Neutrophil (primary cell): ENCODE measurements at regions not wholly inside any gene's neighbourhood (a gene's known extent, or its start where the extent isn't known, plus 50 kb on each side); places are given as distances from the start of the nearest gene placed in this dataset.

Experiments
- H3K27ac ChIP-seq: fragments of 200-600 bp; sonication (generic); 2 replicates; pipeline ENCODE4 v1.5.1; 2016; ENCODE audit warnings: mild to moderate bottlenecking, moderate library complexity
- H3K27me3 ChIP-seq: fragments of 200-600 bp; sonication (generic); 2 replicates; pipeline ENCODE4 v1.6.0; 2016; ENCODE audit warnings: mild to moderate bottlenecking
- H3K36me3 ChIP-seq: fragments of 200-600 bp; sonication (generic); 2 replicates; pipeline ENCODE4 v1.5.1; 2017
- H3K4me1 ChIP-seq, 2 experiments: fragments of 200-600 bp in 1 of 2; sonication (generic) in 1 of 2; 1 replicate in 1 of 2; 2 replicates in 1 of 2; pipeline versions ENCODE4 v1.5.1 to v1.6.1; 2013 to 2016; ENCODE audit warnings: low read depth in 1 of 2, low read length in 1 of 2, mild to moderate bottlenecking in 1 of 2, moderate library complexity in 1 of 2; ENCODE audit not compliant: control insufficient read depth in 1 of 2, insufficient read depth in 1 of 2
- H3K4me3 ChIP-seq, 2 experiments: fragments of 200-600 bp in 1 of 2; sonication (generic) in 1 of 2; 1 replicate in 1 of 2; 2 replicates in 1 of 2; pipeline ENCODE4 v1.5.1; 2013 to 2016; ENCODE audit warnings: low read depth in 1 of 2, low read length in 1 of 2, mild to moderate bottlenecking in 1 of 2, moderate library complexity in 1 of 2
- H3K9me3 ChIP-seq: fragments of 200-600 bp; sonication (generic); 2 replicates; pipeline ENCODE4 v1.5.1; 2016
- TF ChIP-seq, protein P1 (sequence below): fragments of 200-600 bp; sonication (generic); IDR thresholded peaks from 2 replicates; pipeline ENCODE4 v1.5.1; 2016; ENCODE audit warnings: antibody characterized with exemption

DNA sequence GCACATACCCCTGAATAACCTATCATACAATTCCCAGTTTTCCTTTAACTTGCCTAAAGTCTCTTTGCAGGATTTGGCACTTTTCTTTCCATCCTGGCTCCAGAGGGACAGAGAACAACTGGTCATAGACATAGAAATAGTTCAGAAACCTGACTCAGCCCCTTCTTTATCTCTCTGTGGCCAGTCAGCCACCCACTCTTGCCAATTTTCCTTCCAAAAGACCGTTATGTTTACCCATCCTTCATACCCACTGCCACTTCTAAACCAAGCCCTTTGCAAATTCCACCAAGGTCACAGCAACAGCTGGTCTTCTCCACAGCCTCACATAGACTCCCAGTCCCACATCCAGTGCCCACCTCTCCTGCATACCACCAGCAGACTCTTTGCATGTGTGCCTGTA lies 127.2 kb upstream of the FGGY start:
- Histone ChIP-seq H3K36me3 (no peaks in the 10 kb centered on the region), H3K4me3 (no peak overlapping the region), H3K9me3 (no peaks in the 10 kb centered on the region), H3K27me3 (no peaks in the 10 kb centered on the region), H3K27ac (no peak overlapping the region), H3K4me1 (no peaks in the 10 kb centered on the region)
- TF ChIP-seq, protein P1, sequence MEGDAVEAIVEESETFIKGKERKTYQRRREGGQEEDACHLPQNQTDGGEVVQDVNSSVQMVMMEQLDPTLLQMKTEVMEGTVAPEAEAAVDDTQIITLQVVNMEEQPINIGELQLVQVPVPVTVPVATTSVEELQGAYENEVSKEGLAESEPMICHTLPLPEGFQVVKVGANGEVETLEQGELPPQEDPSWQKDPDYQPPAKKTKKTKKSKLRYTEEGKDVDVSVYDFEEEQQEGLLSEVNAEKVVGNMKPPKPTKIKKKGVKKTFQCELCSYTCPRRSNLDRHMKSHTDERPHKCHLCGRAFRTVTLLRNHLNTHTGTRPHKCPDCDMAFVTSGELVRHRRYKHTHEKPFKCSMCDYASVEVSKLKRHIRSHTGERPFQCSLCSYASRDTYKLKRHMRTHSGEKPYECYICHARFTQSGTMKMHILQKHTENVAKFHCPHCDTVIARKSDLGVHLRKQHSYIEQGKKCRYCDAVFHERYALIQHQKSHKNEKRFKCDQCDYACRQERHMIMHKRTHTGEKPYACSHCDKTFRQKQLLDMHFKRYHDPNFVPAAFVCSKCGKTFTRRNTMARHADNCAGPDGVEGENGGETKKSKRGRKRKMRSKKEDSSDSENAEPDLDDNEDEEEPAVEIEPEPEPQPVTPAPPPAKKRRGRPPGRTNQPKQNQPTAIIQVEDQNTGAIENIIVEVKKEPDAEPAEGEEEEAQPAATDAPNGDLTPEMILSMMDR: no peak

DNA sequence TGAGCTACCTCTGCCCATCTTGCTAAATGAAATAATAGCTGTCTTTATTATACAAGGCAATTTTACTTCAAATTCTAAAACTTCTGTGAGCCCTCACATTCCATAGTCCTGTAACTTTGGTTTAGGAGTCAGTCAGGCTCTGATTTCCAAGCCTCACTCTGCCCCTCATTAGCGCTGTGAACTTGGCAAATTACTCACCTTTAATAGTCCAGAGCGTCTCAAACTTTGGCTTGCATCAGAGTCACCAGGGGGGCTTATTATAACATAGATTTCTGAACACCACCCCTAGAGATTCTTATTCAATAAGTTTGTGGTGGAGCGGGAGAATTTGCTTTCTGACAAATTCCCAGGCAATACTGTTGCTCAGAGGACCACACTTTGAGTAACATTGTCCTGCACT lies 126.2 kb upstream of the FGGY start:
- no peaks in the 10 kb centered on the region for H3K27me3 ChIP-seq
- no peak overlapping the region for H3K4me3 ChIP-seq
- TF ChIP-seq, protein P1: no peak
- H3K27ac ChIP-seq: no peak overlapping the region
- H3K36me3 ChIP-seq: no peaks in the 10 kb centered on the region
- H3K4me1 ChIP-seq: no peaks in the 10 kb centered on the region
- H3K9me3 ChIP-seq: no peaks in the 10 kb centered on the region

DNA sequence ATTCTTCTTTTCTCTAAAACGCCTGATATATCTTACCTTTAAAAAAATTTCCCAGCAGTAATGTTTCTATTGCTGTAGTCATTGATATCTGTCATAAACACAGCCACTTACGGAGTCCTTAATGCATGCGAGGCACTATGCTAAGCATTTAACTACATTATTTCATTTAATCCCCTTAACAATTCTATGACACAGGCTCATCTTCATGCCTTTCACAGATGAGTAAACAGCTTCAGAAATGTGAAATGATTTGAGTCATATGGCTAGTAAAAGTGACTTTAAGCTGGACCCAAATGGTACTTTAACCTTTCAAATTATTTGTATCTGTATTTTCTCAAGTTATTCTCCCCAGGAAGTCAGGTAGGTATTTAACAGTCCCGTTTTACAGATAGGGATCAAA lies 125.1 kb upstream of the FGGY start:
- H3K4me1 ChIP-seq: peaks cover 4 to 5% of the 10 kb centered on the region in 2 experiments
- H3K36me3 ChIP-seq: no peaks in the 10 kb centered on the region
- TF ChIP-seq, protein P1: no peak
- H3K9me3 ChIP-seq: no peaks in the 10 kb centered on the region
- no peaks in the 10 kb centered on the region for H3K27me3 ChIP-seq
- H3K4me3 ChIP-seq: no peak overlapping the region
- H3K27ac ChIP-seq: no peak overlapping the region

DNA sequence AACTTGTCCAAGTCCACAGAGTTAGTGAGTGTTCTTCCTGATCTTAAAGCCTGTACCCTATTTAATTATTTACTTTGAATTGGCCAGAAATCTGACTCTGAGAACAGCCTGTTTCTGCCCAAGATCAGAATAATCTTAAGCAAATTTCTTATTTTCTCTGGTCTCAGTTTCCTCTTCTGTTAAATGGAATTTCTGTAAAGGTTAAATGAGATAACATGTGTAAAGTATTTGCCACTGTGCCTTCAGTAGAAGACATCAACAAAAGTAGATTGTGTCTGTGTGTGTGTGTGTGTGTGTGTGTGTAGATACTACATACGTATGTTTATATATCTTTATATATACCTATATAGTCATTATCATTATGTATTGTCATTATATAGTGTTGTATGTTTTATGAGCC lies 124.2 kb upstream of the FGGY start:
- Histone ChIP-seq H3K9me3 (no peaks in the 10 kb centered on the region), H3K36me3 (no peaks in the 10 kb centered on the region), H3K4me3 (no peak overlapping the region), H3K4me1 (peaks cover 4 to 6% of the 10 kb centered on the region in 2 experiments), H3K27ac (no peak overlapping the region), H3K27me3 (no peaks in the 10 kb centered on the region)
- TF ChIP-seq, protein P1: no peak

DNA sequence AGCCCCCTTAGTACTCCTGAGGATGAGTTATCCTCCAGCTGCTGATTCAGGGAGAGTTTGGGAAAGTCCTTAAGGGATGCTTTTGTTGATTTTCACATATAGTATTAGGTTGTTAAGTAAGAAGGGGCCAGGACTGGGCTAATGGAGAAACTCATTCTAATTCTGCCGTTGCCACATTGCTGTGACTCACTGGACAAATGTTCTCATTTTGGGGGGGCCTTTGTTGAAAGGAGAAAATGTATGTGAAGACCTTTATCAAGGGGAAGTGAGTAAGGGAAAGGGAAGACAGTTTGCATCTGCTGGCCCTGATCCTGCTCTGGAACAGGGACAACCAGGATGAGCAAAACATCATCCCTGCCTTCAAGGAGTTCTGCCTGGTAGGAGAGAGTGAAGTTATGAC lies 123.2 kb upstream of the FGGY start:
- Histone ChIP-seq H3K9me3 (no peaks in the 10 kb centered on the region), H3K36me3 (no peaks in the 10 kb centered on the region), H3K27me3 (no peaks in the 10 kb centered on the region), H3K4me1 (peaks cover 4 to 6% of the 10 kb centered on the region in 2 experiments), H3K27ac (no peak overlapping the region), H3K4me3 (no peak overlapping the region)
- TF ChIP-seq, protein P1: no peak

DNA sequence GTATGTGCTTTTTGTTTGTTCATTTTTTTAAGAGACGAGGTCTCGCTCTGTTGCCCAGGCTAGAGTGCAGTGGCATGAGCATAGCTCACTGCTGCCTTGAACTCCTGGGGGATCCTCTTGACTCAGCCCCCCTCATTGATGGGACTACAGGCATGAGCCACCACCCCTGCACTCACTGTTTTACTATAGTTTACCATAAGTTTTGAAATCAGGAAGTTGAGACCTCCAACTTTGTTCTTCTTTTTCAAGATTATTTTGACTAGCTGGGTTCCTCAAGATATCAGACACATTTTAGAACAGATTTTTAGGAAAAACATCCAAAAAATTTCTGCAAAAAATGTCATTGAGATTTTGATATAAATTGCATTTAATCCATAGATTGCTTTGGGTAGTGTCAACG lies 120.4 kb upstream of the FGGY start:
- no peak overlapping the region for H3K4me3 ChIP-seq
- no peak overlapping the region for H3K27ac ChIP-seq
- no peaks in the 10 kb centered on the region for H3K9me3 ChIP-seq
- H3K4me1 ChIP-seq: peaks cover 4 to 6% of the 10 kb centered on the region in 2 experiments
- H3K36me3 ChIP-seq: no peaks in the 10 kb centered on the region
- TF ChIP-seq, protein P1: no peak
- H3K27me3 ChIP-seq: no peaks in the 10 kb centered on the region
